ENCODE measurements at regions not wholly inside any gene's neighbourhood (a gene's known extent, or its start where the extent isn't known, plus 50 kb on each side); places are given as distances from the start of the nearest gene placed in this dataset.

GRCh38 chr11:38182126-38182866 lies 1584.3 kb upstream of the RAG2 start:
- Mint-ChIP-seq H3K9me3 (ENCODE audit: unreplicated experiment) (no peaks in the 10 kb centered on the region), H3K36me3 (ENCODE audit: low read depth, unreplicated experiment) (no peaks in the 10 kb centered on the region), H3K4me1 (ENCODE audit: low read depth, unreplicated experiment) (no peaks in the 10 kb centered on the region), H3K4me3 (ENCODE audit: unreplicated experiment) (no peak overlapping the region), H3K27me3 (ENCODE audit: low read depth, unreplicated experiment) (no peaks in the 10 kb centered on the region), H3K27ac (ENCODE audit: unreplicated experiment) (no peak overlapping the region)
- DNase-seq (ENCODE audit: low read depth) (peak; percentile 13), FAIRE-seq (no peak)
- Histone ChIP-seq H3K4me2 (ENCODE audit: low read length) (no peak overlapping the region), H3K36me3 (ENCODE audit: insufficient read depth, low read length) (no peaks in the 10 kb centered on the region), H3K27me3 (ENCODE audit: insufficient read depth, low read length) (no peaks in the 10 kb centered on the region), H3K27ac (ENCODE audit: low read depth, low read length) (no peak overlapping the region), H4K20me1 (ENCODE audit: insufficient read depth, low read length) (no peaks in the 10 kb centered on the region), H3K4me1 (ENCODE audit: insufficient read depth, low read length) (no peaks in the 10 kb centered on the region), H3K9me3 (ENCODE audit: insufficient read depth, low read depth, low read length) (no peaks in the 10 kb centered on the region), H3K79me2 (ENCODE audit: insufficient read depth, low read length) (no peaks in the 10 kb centered on the region), H2AFZ (ENCODE audit: low read depth, low read length) (no peak overlapping the region), H3K4me3 (ENCODE audit: insufficient read depth, low read depth, low read length) (no peak overlapping the region), H3K9ac (ENCODE audit: low read length) (no peak overlapping the region)
- TF ChIP-seq EZH2 (IDR thresholded peaks at IDR 0.05; ENCODE audit: insufficient read depth, low read length) (no peak), CTCF (IDR thresholded peaks at IDR 0.05; ENCODE audit: insufficient read depth, low read depth, low read length) (no peak)

DNA sequence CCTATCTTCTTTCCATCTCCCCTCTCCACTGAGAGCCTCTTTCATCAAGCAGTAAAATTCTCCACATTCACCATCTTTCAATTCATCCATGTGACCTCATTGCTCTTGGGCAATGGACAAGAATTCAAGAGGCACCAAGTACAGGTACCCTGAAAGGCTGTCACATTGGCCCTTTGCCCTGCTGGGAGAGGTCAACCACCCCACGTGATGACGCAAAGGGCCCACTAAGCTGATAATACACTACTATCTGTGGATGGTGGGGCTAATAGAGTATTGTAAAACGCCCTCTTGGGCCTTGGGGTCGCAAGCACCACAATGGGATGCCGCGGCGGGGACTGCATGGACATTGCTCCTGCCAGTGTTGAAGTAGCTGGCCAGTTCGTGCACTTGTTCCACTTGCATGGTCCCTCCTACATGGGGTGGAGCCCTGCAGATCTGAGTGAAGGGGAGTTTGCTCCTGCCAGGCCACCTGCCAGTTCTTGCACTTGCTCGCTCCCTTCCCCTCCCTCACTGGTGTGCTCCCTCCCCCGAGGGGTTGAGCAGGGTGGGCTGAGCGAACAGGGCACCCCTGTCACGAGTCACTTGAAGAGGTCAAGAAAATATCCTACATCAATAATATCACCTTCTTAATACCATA lies 1578.8 kb upstream of the RAG2 start:
- no peaks in the 10 kb centered on the region for H3K4me1 Mint-ChIP-seq (ENCODE audit: low read depth, unreplicated experiment)
- no peak overlapping the region for H3K4me2 ChIP-seq (ENCODE audit: low read length)
- FAIRE-seq (no peak), DNase-seq (ENCODE audit: low read depth) (no peak)
- no peaks in the 10 kb centered on the region for H3K9me3 Mint-ChIP-seq (ENCODE audit: unreplicated experiment)
- no peaks in the 10 kb centered on the region for H3K27me3 Mint-ChIP-seq (ENCODE audit: low read depth, unreplicated experiment)
- no peaks in the 10 kb centered on the region for H3K9me3 ChIP-seq (ENCODE audit: insufficient read depth, low read depth, low read length)
- no peaks in the 10 kb centered on the region for H3K79me2 ChIP-seq (ENCODE audit: insufficient read depth, low read length)
- no peak overlapping the region for H3K9ac ChIP-seq (ENCODE audit: low read length)
- no peaks in the 10 kb centered on the region for H4K20me1 ChIP-seq (ENCODE audit: insufficient read depth, low read length)
- H3K27me3 ChIP-seq (ENCODE audit: insufficient read depth, low read length) = no peaks in the 10 kb centered on the region
- no peaks in the 10 kb centered on the region for H3K36me3 Mint-ChIP-seq (ENCODE audit: low read depth, unreplicated experiment)
- no peak overlapping the region for H3K4me3 Mint-ChIP-seq (ENCODE audit: unreplicated experiment)
- no peaks in the 10 kb centered on the region for H3K36me3 ChIP-seq (ENCODE audit: insufficient read depth, low read length)
- H3K27ac ChIP-seq (ENCODE audit: low read depth, low read length) = no peak overlapping the region
- no peaks in the 10 kb centered on the region for H3K4me1 ChIP-seq (ENCODE audit: insufficient read depth, low read length)
- H3K27ac Mint-ChIP-seq (ENCODE audit: unreplicated experiment) = no peak overlapping the region
- H3K4me3 ChIP-seq (ENCODE audit: insufficient read depth, low read depth, low read length) = no peak overlapping the region
- TF ChIP-seq EZH2 (IDR thresholded peaks at IDR 0.05; ENCODE audit: insufficient read depth, low read length) = no peak
- TF ChIP-seq CTCF (IDR thresholded peaks at IDR 0.05; ENCODE audit: insufficient read depth, low read depth, low read length) = no peak
- no peak overlapping the region for H2AFZ ChIP-seq (ENCODE audit: low read depth, low read length)

- H3K27ac ChIP-seq (ENCODE audit: low read depth, low read length) = no peak overlapping the region
- H3K9me3 ChIP-seq (ENCODE audit: insufficient read depth, low read depth, low read length) = no peaks in the 10 kb centered on the region
- DNase-seq (ENCODE audit: low read depth) (no peak), FAIRE-seq (no peak)
- H4K20me1 ChIP-seq (ENCODE audit: insufficient read depth, low read length) = no peaks in the 10 kb centered on the region
- H3K36me3 ChIP-seq (ENCODE audit: insufficient read depth, low read length) = no peaks in the 10 kb centered on the region
- no peaks in the 10 kb centered on the region for H3K79me2 ChIP-seq (ENCODE audit: insufficient read depth, low read length)
- no peaks in the 10 kb centered on the region for H3K9me3 Mint-ChIP-seq (ENCODE audit: unreplicated experiment)
- no peaks in the 10 kb centered on the region for H3K36me3 Mint-ChIP-seq (ENCODE audit: low read depth, unreplicated experiment)
- peaks cover 14% of the 10 kb centered on the region for H3K4me1 ChIP-seq (ENCODE audit: insufficient read depth, low read length)
- peaks cover 13% of the 10 kb centered on the region for H3K4me1 Mint-ChIP-seq (ENCODE audit: low read depth, unreplicated experiment)
- no peak overlapping the region for H3K9ac ChIP-seq (ENCODE audit: low read length)
- H2AFZ ChIP-seq (ENCODE audit: low read depth, low read length) = no peak overlapping the region
- H3K27me3 Mint-ChIP-seq (ENCODE audit: low read depth, unreplicated experiment) = no peaks in the 10 kb centered on the region
- H3K4me3 Mint-ChIP-seq (ENCODE audit: unreplicated experiment) = no peak overlapping the region
- no peak overlapping the region for H3K4me2 ChIP-seq (ENCODE audit: low read length)
- TF ChIP-seq CTCF (IDR thresholded peaks at IDR 0.05; ENCODE audit: insufficient read depth, low read depth, low read length) = no peak
- H3K27ac Mint-ChIP-seq (ENCODE audit: unreplicated experiment) = no peak overlapping the region
- no peak overlapping the region for H3K4me3 ChIP-seq (ENCODE audit: insufficient read depth, low read depth, low read length)
- no peaks in the 10 kb centered on the region for H3K27me3 ChIP-seq (ENCODE audit: insufficient read depth, low read length)
Measured at GRCh38 chr11:38173676-38174075, 1575.6 kb upstream of the RAG2 start.
